Activated CD4-positive, alpha-beta T cell treated with anti-CD3 and anti-CD28 coated beads, Interleukin-2, amount 10 ng/mL, durations not matched to agents 7 days and 5 days (primary cell): ENCODE measurements at regions not wholly inside any gene's neighbourhood (a gene's known extent, or its start where the extent isn't known, plus 50 kb on each side); places are given as distances from the start of the nearest gene placed in this dataset.

Source experiments
- CTCF ChIA-PET: fragments of 350-600 bp; sonication (Branson Sonifier 250); formaldehyde crosslinking; loops from one replicate; lab custom pipeline; 2021; ENCODE audit warnings: antibody characterized with exemption; lab: Charles Lee
- POLR2A ChIA-PET: fragments of 350-600 bp; sonication (Branson Sonifier 250); formaldehyde crosslinking; loops from one replicate; lab custom pipeline; 2021; ENCODE audit warnings: antibody characterized with exemption; lab: Charles Lee
- DNase-seq: peaks from one replicate; pipeline ENCODE4 v3.0.0-alpha.2; 2020
- H3K27ac Mint-ChIP-seq: one replicate; pipeline ENCODE4 v1.8.0; 2021; ENCODE audit warnings: mild to moderate bottlenecking, moderate library complexity, mixed read lengths
- H3K27me3 Mint-ChIP-seq: one replicate; pipeline ENCODE4 v1.8.0; 2021; ENCODE audit warnings: mixed read lengths
- H3K36me3 Mint-ChIP-seq: one replicate; pipeline ENCODE4 v1.8.0; 2021; ENCODE audit warnings: low read depth, mixed read lengths
- H3K4me1 Mint-ChIP-seq: one replicate; pipeline ENCODE4 v1.8.0; 2021; ENCODE audit warnings: mixed read lengths
- H3K4me3 Mint-ChIP-seq: one replicate; pipeline ENCODE4 v1.8.0; 2021; ENCODE audit warnings: mild to moderate bottlenecking, moderate library complexity, mixed read lengths
- H3K9me3 Mint-ChIP-seq: one replicate; pipeline ENCODE4 v1.8.0; 2021; ENCODE audit warnings: mixed read lengths

GRCh38 chr20:48431653-48432493, 395.9 kb downstream of the PREX1 start:
- POLR2A ChIA-PET = no interaction called here
- no peaks in the 10 kb centered on the region for H3K36me3 Mint-ChIP-seq
- peaks cover 2% of the 10 kb centered on the region for H3K9me3 Mint-ChIP-seq
- peaks cover 1% of the 10 kb centered on the region for H3K4me1 Mint-ChIP-seq
- DNase-seq = no peak
- H3K27ac Mint-ChIP-seq = no peak overlapping the region
- CTCF ChIA-PET = no interaction called here
- H3K27me3 Mint-ChIP-seq = no peaks in the 10 kb centered on the region
- no peak overlapping the region for H3K4me3 Mint-ChIP-seq

- H3K36me3 Mint-ChIP-seq = no peaks in the 10 kb centered on the region
- DNase-seq = no peak
Measured at GRCh38 chr20:48426630-48427029, 401.2 kb downstream of the PREX1 start.

GRCh38 chr20:48425817-48426612, 401.8 kb downstream of the PREX1 start:
- Mint-ChIP-seq H3K27ac (no peak overlapping the region), H3K27me3 (peaks cover 4% of the 10 kb centered on the region), H3K4me1 (no peaks in the 10 kb centered on the region), H3K36me3 (no peaks in the 10 kb centered on the region), H3K9me3 (peaks cover 2% of the 10 kb centered on the region), H3K4me3 (no peak overlapping the region)
- ChIA-PET CTCF (no interaction called here), POLR2A (no interaction called here)
- no peak for DNase-seq

More at GRCh38 chr20:48426630-48427029, 401.2 kb downstream of the PREX1 start:
- H3K4me1 Mint-ChIP-seq = peaks cover 1% of the 10 kb centered on the region
- H3K9me3 Mint-ChIP-seq = peaks cover 2% of the 10 kb centered on the region
- no peak overlapping the region for H3K27ac Mint-ChIP-seq
- POLR2A ChIA-PET = no interaction called here
- H3K27me3 Mint-ChIP-seq = peaks cover 4% of the 10 kb centered on the region
- no peak overlapping the region for H3K4me3 Mint-ChIP-seq
- CTCF ChIA-PET = no interaction called here

- POLR2A ChIA-PET = no interaction called here
- Mint-ChIP-seq H3K27me3 (peaks cover 4% of the 10 kb centered on the region), H3K27ac (no peak overlapping the region), H3K4me3 (no peak overlapping the region), H3K36me3 (no peaks in the 10 kb centered on the region), H3K9me3 (no peaks in the 10 kb centered on the region), H3K4me1 (no peaks in the 10 kb centered on the region)
- no peak for DNase-seq
- CTCF ChIA-PET = no interaction called here
Measured at GRCh38 chr20:48425321-48425720, 402.5 kb downstream of the PREX1 start.

- no peak overlapping the region for H3K27ac Mint-ChIP-seq
- no peaks in the 10 kb centered on the region for H3K9me3 Mint-ChIP-seq
- H3K4me3 Mint-ChIP-seq = no peak overlapping the region
- no peaks in the 10 kb centered on the region for H3K4me1 Mint-ChIP-seq
- ChIA-PET CTCF (no interaction called here), POLR2A (no interaction called here)
- no peaks in the 10 kb centered on the region for H3K36me3 Mint-ChIP-seq
- peaks cover 6% of the 10 kb centered on the region for H3K27me3 Mint-ChIP-seq
- DNase-seq = no peak
Measured at GRCh38 chr20:48422242-48422960, 405.4 kb downstream of the PREX1 start.

GRCh38 chr20:48421547-48421946, 406.3 kb downstream of the PREX1 start:
- POLR2A ChIA-PET = no interaction called here
- no peak for DNase-seq

GRCh38 chr20:48420176-48420575, 407.6 kb downstream of the PREX1 start:
- H3K36me3 Mint-ChIP-seq = no peaks in the 10 kb centered on the region
- POLR2A ChIA-PET = no interaction called here

More at GRCh38 chr20:48421547-48421946, 406.3 kb downstream of the PREX1 start:
- no peaks in the 10 kb centered on the region for H3K9me3 Mint-ChIP-seq
- peaks cover 6% of the 10 kb centered on the region for H3K27me3 Mint-ChIP-seq
- no peak overlapping the region for H3K4me3 Mint-ChIP-seq
- no peaks in the 10 kb centered on the region for H3K36me3 Mint-ChIP-seq
- CTCF ChIA-PET = no interaction called here
- no peak overlapping the region for H3K27ac Mint-ChIP-seq
- H3K4me1 Mint-ChIP-seq = no peaks in the 10 kb centered on the region

GRCh38 chr20:48419173-48419572, 408.6 kb downstream of the PREX1 start:
- Mint-ChIP-seq H3K9me3 (no peaks in the 10 kb centered on the region), H3K27me3 (peaks cover 6% of the 10 kb centered on the region)
- CTCF ChIA-PET = interaction anchor here (0.6 kb wide), 1 partner anchor 83 kb away, joined by 3 read pairs; no protein-coding TSS in a partner anchor

More at GRCh38 chr20:48420176-48420575, 407.6 kb downstream of the PREX1 start:
- no peak for DNase-seq
- Mint-ChIP-seq H3K27me3 (peaks cover 6% of the 10 kb centered on the region), H3K4me1 (no peaks in the 10 kb centered on the region), H3K27ac (no peak overlapping the region), H3K4me3 (no peak overlapping the region), H3K9me3 (no peaks in the 10 kb centered on the region)
- CTCF ChIA-PET = no interaction called here

GRCh38 chr20:48416002-48416401, 411.8 kb downstream of the PREX1 start:
- no peak overlapping the region for H3K27ac Mint-ChIP-seq
- H3K27me3 Mint-ChIP-seq = peaks cover 4% of the 10 kb centered on the region
- H3K4me3 Mint-ChIP-seq = no peak overlapping the region
- no peaks in the 10 kb centered on the region for H3K9me3 Mint-ChIP-seq
- ChIA-PET POLR2A (no interaction called here), CTCF (no interaction called here)
- no peaks in the 10 kb centered on the region for H3K36me3 Mint-ChIP-seq
- DNase-seq = no peak
- H3K4me1 Mint-ChIP-seq = no peaks in the 10 kb centered on the region

More at GRCh38 chr20:48419173-48419572, 408.6 kb downstream of the PREX1 start:
- H3K4me1 Mint-ChIP-seq = no peaks in the 10 kb centered on the region
- no peaks in the 10 kb centered on the region for H3K36me3 Mint-ChIP-seq
- DNase-seq = no peak
- POLR2A ChIA-PET = no interaction called here
- no peak overlapping the region for H3K27ac Mint-ChIP-seq
- H3K4me3 Mint-ChIP-seq = no peak overlapping the region

GRCh38 chr20:48414786-48415185, 413.0 kb downstream of the PREX1 start:
- H3K4me3 Mint-ChIP-seq = no peak overlapping the region
- peaks cover 5% of the 10 kb centered on the region for H3K27me3 Mint-ChIP-seq
- no peaks in the 10 kb centered on the region for H3K4me1 Mint-ChIP-seq
- H3K36me3 Mint-ChIP-seq = no peaks in the 10 kb centered on the region
- H3K27ac Mint-ChIP-seq = no peak overlapping the region
- POLR2A ChIA-PET = no interaction called here
- no peak for DNase-seq
- CTCF ChIA-PET = no interaction called here
- no peaks in the 10 kb centered on the region for H3K9me3 Mint-ChIP-seq

GRCh38 chr20:48411919-48412522, 415.8 kb downstream of the PREX1 start:
- Mint-ChIP-seq H3K4me1 (no peaks in the 10 kb centered on the region), H3K9me3 (no peaks in the 10 kb centered on the region), H3K36me3 (no peaks in the 10 kb centered on the region), H3K27ac (no peak overlapping the region), H3K27me3 (peaks cover 12% of the 10 kb centered on the region), H3K4me3 (no peak overlapping the region)
- ChIA-PET POLR2A (no interaction called here), CTCF (no interaction called here)
- no peak for DNase-seq

GRCh38 chr20:48411245-48411644, 416.6 kb downstream of the PREX1 start:
- no peaks in the 10 kb centered on the region for H3K9me3 Mint-ChIP-seq
- H3K4me1 Mint-ChIP-seq = no peaks in the 10 kb centered on the region
- no peak overlapping the region for H3K4me3 Mint-ChIP-seq
- peaks cover 12% of the 10 kb centered on the region for H3K27me3 Mint-ChIP-seq
- POLR2A ChIA-PET = no interaction called here
- H3K27ac Mint-ChIP-seq = no peak overlapping the region
- DNase-seq = no peak
- CTCF ChIA-PET = no interaction called here
- H3K36me3 Mint-ChIP-seq = no peaks in the 10 kb centered on the region
